ENCODE measurements at regions not wholly inside any gene's neighbourhood (a gene's known extent, or its start where the extent isn't known, plus 50 kb on each side); places are given as distances from the start of the nearest gene placed in this dataset.

GRCh38 chr6:91611190-91611589, 1024.3 kb upstream of the MAP3K7 start:
- H3K9me1 ChIP-seq (ENCODE audit: control insufficient read depth, extremely low read depth, insufficient read depth, low read length) = no peaks in the 10 kb centered on the region
- no peak overlapping the region for H3K4me3 ChIP-seq (ENCODE audit: control insufficient read depth in 2 of 3, extremely low read depth in 1 of 3, insufficient read depth in 2 of 3, low read depth in 1 of 3, low read length in 3 of 3)
- H3K4me1 ChIP-seq (ENCODE audit: control insufficient read depth, extremely low read depth, insufficient read depth, low read length) = no peaks in the 10 kb centered on the region
- no peaks in the 10 kb centered on the region for H3K36me3 ChIP-seq (ENCODE audit: control insufficient read depth in 2 of 2, extremely low read depth in 1 of 2, insufficient read depth in 2 of 2, low read length in 2 of 2)
- no peaks in the 10 kb centered on the region for H3K79me2 ChIP-seq (ENCODE audit: control insufficient read depth, insufficient read depth, low read length)
- H4K20me1 ChIP-seq (ENCODE audit: control insufficient read depth, extremely low read depth, insufficient read depth, low read length) = no peaks in the 10 kb centered on the region
- no peaks in the 10 kb centered on the region for H3K9me3 ChIP-seq (ENCODE audit: control insufficient read depth, low read depth, low read length)
- H3K4me2 ChIP-seq (ENCODE audit: control insufficient read depth, extremely low read depth, insufficient read depth, low read depth, low read length) = no peak overlapping the region
- dilution Hi-C loops (cut with MboI; ENCODE audit: extremely low pct_ligation_motif_present, low sequenced_read_pairs) = no loop called here
- TF ChIP-seq EZH2 (IDR thresholded peaks at IDR 0.05; ENCODE audit: low read length) (no peak), CTCF (optimal IDR thresholded peaks at IDR 0.05 in 1 of 3, IDR thresholded peaks at IDR 0.05 in 1 of 3, conservative IDR thresholded peaks at IDR 0.05 in 1 of 3; ENCODE audit: extremely low read depth in 1 of 3, insufficient read depth in 2 of 3, low read length in 3 of 3) (no peak)
- no peak for FAIRE-seq
- H2AFZ ChIP-seq (ENCODE audit: control insufficient read depth, low read length) = no peak overlapping the region
- no peak overlapping the region for H3K9ac ChIP-seq (ENCODE audit: control insufficient read depth, extremely low read depth, insufficient read depth, low read length)
- DNase-seq (ENCODE audit: low read depth, low spot score) = no peak
- no peaks in the 10 kb centered on the region for H3K27me3 ChIP-seq (ENCODE audit: control insufficient read depth, extremely low read depth, insufficient read depth, low read length)
- H3K27ac ChIP-seq (ENCODE audit: control insufficient read depth, insufficient read depth, low read length) = no peak overlapping the region

DNA sequence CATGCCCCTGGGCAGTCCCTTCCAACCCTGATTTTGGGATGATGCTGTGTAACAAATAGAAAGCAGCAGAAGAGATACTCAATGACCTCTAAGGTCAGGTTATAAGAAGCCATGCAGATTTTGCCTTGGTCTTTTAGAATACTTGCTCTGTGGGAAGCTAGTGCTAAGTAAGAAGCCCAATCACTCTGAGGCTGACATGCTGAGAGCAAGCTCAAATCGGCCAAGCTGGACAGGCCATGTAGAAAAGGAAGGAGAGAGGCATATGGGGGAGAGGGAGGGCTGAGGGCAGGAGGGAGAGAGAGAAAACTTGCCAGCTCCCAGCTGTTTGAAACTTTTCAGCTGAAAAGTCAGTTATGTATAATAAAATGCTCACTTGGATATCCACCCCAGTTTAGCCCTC, 1021.6 kb upstream of the MAP3K7 start:
- Histone ChIP-seq H2AFZ (ENCODE audit: control insufficient read depth, low read length) (no peak overlapping the region), H3K27ac (ENCODE audit: control insufficient read depth, insufficient read depth, low read length) (no peak overlapping the region), H3K9me1 (ENCODE audit: control insufficient read depth, extremely low read depth, insufficient read depth, low read length) (no peaks in the 10 kb centered on the region), H3K79me2 (ENCODE audit: control insufficient read depth, insufficient read depth, low read length) (no peaks in the 10 kb centered on the region), H3K4me2 (ENCODE audit: control insufficient read depth, extremely low read depth, insufficient read depth, low read depth, low read length) (no peak overlapping the region), H3K36me3 (ENCODE audit: control insufficient read depth in 2 of 2, extremely low read depth in 1 of 2, insufficient read depth in 2 of 2, low read length in 2 of 2) (no peaks in the 10 kb centered on the region), H4K20me1 (ENCODE audit: control insufficient read depth, extremely low read depth, insufficient read depth, low read length) (no peaks in the 10 kb centered on the region), H3K4me3 (ENCODE audit: control insufficient read depth in 2 of 3, extremely low read depth in 1 of 3, insufficient read depth in 2 of 3, low read depth in 1 of 3, low read length in 3 of 3) (no peak overlapping the region), H3K4me1 (ENCODE audit: control insufficient read depth, extremely low read depth, insufficient read depth, low read length) (no peaks in the 10 kb centered on the region), H3K9ac (ENCODE audit: control insufficient read depth, extremely low read depth, insufficient read depth, low read length) (no peak overlapping the region), H3K27me3 (ENCODE audit: control insufficient read depth, extremely low read depth, insufficient read depth, low read length) (no peaks in the 10 kb centered on the region), H3K9me3 (ENCODE audit: control insufficient read depth, low read depth, low read length) (no peaks in the 10 kb centered on the region)
- FAIRE-seq (no peak), DNase-seq (ENCODE audit: low read depth, low spot score) (no peak)
- TF ChIP-seq CTCF (optimal IDR thresholded peaks at IDR 0.05 in 1 of 3, IDR thresholded peaks at IDR 0.05 in 1 of 3, conservative IDR thresholded peaks at IDR 0.05 in 1 of 3; ENCODE audit: extremely low read depth in 1 of 3, insufficient read depth in 2 of 3, low read length in 3 of 3) (no peak), EZH2 (IDR thresholded peaks at IDR 0.05; ENCODE audit: low read length) (no peak)
- dilution Hi-C loops (cut with MboI; ENCODE audit: extremely low pct_ligation_motif_present, low sequenced_read_pairs) = no loop called here

Data from keratinocyte (primary cell).